Suprapubic skin (tissue), 3 donors: ENCODE measurements at regions not wholly inside any gene's neighbourhood (a gene's known extent, or its start where the extent isn't known, plus 50 kb on each side); places are given as distances from the start of the nearest gene placed in this dataset.

Experiments used
- CTCF ChIP-seq, 2 donors: fragments of 200-600 bp in 1 of 2; fragments of 450-650 bp in 1 of 2; sonication (generic) in 1 of 2; IDR thresholded peaks; one replicate each; pipeline ENCODE4 v1.5.1; 2016 to 2019; ENCODE audit warnings: antibody characterized with exemption in 2 of 2, mild to moderate bottlenecking in 1 of 2, moderate library complexity in 1 of 2
- POLR2AphosphoS5 ChIP-seq, 3 donors: sonication (generic); formaldehyde crosslinking; IDR thresholded peaks; one replicate each; pipeline ENCODE4 v1.6.1; 2017; ENCODE audit warnings: antibody characterized with exemption in 3 of 3

GRCh38 chr2:168315331-168316072 is 68.1 kb upstream of the STK39 start:
- TF ChIP-seq CTCF (IDR thresholded peaks at IDR 0.05) (no peak), POLR2AphosphoS5 (IDR thresholded peaks at IDR 0.05) (no peak)
